K562 (cell line): ENCODE measurements at regions not wholly inside any gene's neighbourhood (a gene's known extent, or its start where the extent isn't known, plus 50 kb on each side); places are given as distances from the start of the nearest gene placed in this dataset.

Source experiments
- ATAC-seq: fragments of 200-7000 bp; cut with Tn5 transposase; 3 replicates; pipeline ENCODE4 v1.9.1; 2020; ENCODE audit warnings: moderate library complexity
- BruUV-seq: library from RNA; stranded (reverse); fragments of 400-500 nt; replicated peaks from 2 replicates; lab custom pipeline; 2021; lab: Mats Ljungman, UMichigan
- CTCF ChIA-PET: fragments of 300-600 bp; formaldehyde crosslinking; extraction: SDS; loops from one replicate; lab custom pipeline; 2021; ENCODE audit warnings: low intra/inter-chr PET ratio; lab: Yijun Ruan, JAX
- POLR2A ChIA-PET: fragments of 300-600, 350-650 bp; sonication (Branson Sonifier 250); formaldehyde crosslinking; extraction: SDS; loops from one replicate; lab custom pipeline; 2021; ENCODE audit warnings: antibody characterized with exemption, inconsistent platforms; lab: Yijun Ruan, JAX
- DNase-seq, 4 experiments: peaks; one replicate each; pipeline versions ENCODE4 v3.0.0 to v3.0.0-alpha.2; 2011 to 2018; ENCODE audit warnings: low spot score in 3 of 4, mixed read lengths in 3 of 4; ENCODE audit errors: extremely low read depth in 1 of 4
- FAIRE-seq: peaks from 2 replicates; lab custom pipeline; 2011; peaks lifted over from hg19 to GRCh38; lab: Jason Lieb, UNC
- H2AFZ ChIP-seq: 2 replicates; pipeline ENCODE4 v1.6.0; 2011; ENCODE audit warnings: low read depth, low read length, control low read depth, inconsistent platforms
- H3K27ac ChIP-seq: fragments of 200-600 bp; 3 replicates; pipeline ENCODE4 v1.8.0; 2011; ENCODE audit warnings: low read depth, mild to moderate bottlenecking, control low read depth, inconsistent platforms, low read length, moderate library complexity, mixed read lengths; ENCODE audit errors: extremely low read depth
- H3K27me3 ChIP-seq, 2 experiments: fragments of 300-600 bp in 1 of 2; 2 replicates in 1 of 2; 3 replicates in 1 of 2; pipeline versions ENCODE4 v1.6.0 to v1.8.0; 2011; ENCODE audit warnings: inconsistent platforms in 2 of 2, low read length in 2 of 2, mild to moderate bottlenecking in 1 of 2, mixed read lengths in 1 of 2, moderate library complexity in 1 of 2; ENCODE audit not compliant: control insufficient read depth in 2 of 2, insufficient read depth in 2 of 2
- H3K36me3 ChIP-seq: fragments of 300-600 bp; 3 replicates; pipeline ENCODE4 v1.8.0; 2011; ENCODE audit warnings: mild to moderate bottlenecking, low read length, inconsistent platforms; ENCODE audit not compliant: control insufficient read depth, insufficient read depth
- H3K4me1 ChIP-seq, 2 experiments: fragments of 200-600 bp in 1 of 2; replicated peaks in 1 of 2; 2 replicates in 1 of 2; 3 replicates in 1 of 2; pipeline versions ENCODE4 v1.5.1 to v1.8.0; 2011; ENCODE audit warnings: inconsistent platforms in 2 of 2, low read length in 2 of 2, mild to moderate bottlenecking in 1 of 2, mixed read lengths in 1 of 2, moderate library complexity in 1 of 2; ENCODE audit not compliant: control insufficient read depth in 2 of 2, insufficient read depth in 2 of 2
- H3K4me2 ChIP-seq: 2 replicates; pipeline ENCODE4 v1.6.1; 2011; ENCODE audit warnings: low read length, control low read depth, inconsistent platforms, mixed read lengths; ENCODE audit not compliant: insufficient read depth
- H3K4me3 ChIP-seq: fragments of 200-600 bp; sonication (generic), shearing (Covaris generic); 2 replicates; pipeline ENCODE4 v1.5.1; 2016; ENCODE audit warnings: control low read depth, inconsistent platforms
- H3K79me2 ChIP-seq: fragments of 200-600 bp; 3 replicates; pipeline ENCODE4 v1.8.0; 2011; ENCODE audit warnings: low read length, inconsistent platforms; ENCODE audit not compliant: control insufficient read depth, insufficient read depth
- H3K9ac ChIP-seq, 2 experiments: 2 replicates each; pipeline versions ENCODE4 v1.6.0 to v1.6.1; 2011; ENCODE audit warnings: low read depth in 2 of 2, low read length in 2 of 2, control low read depth in 1 of 2, inconsistent platforms in 1 of 2, mild to moderate bottlenecking in 1 of 2, mixed read lengths in 1 of 2; ENCODE audit not compliant: insufficient read depth in 1 of 2
- H3K9me1 ChIP-seq: one replicate; pipeline ENCODE4 v1.6.0; 2011; ENCODE audit warnings: inconsistent platforms, mild to moderate bottlenecking, low read length, moderate library complexity; ENCODE audit not compliant: control insufficient read depth, insufficient read depth
- H3K9me3 ChIP-seq: replicated peaks from 2 replicates; pipeline ENCODE4 v1.5.1; 2011; ENCODE audit warnings: low read depth, low read length, inconsistent platforms; ENCODE audit not compliant: control insufficient read depth, insufficient read depth
- H4K20me1 ChIP-seq: replicated peaks from 2 replicates; pipeline ENCODE4 v1.6.1; 2011; ENCODE audit warnings: low read length, inconsistent platforms, mixed read lengths; ENCODE audit not compliant: control insufficient read depth, insufficient read depth
- ESRRA ChIP-seq: fragments of 450-650 bp; IDR thresholded peaks from 2 replicates; pipeline ENCODE4 v1.6.1; 2014; ENCODE audit warnings: low read depth, mild to moderate bottlenecking, moderate library complexity, borderline replicate concordance
- EWSR1 ChIP-seq: fragments of 450-650 bp; IDR thresholded peaks from 2 replicates; pipeline ENCODE4 v1.6.1; 2018; ENCODE audit warnings: borderline replicate concordance, mild to moderate bottlenecking, low read depth, moderate library complexity; ENCODE audit not compliant: partially characterized antibody
- PCBP2 ChIP-seq: fragments of 200-400 bp; formaldehyde crosslinking; IDR thresholded peaks from 2 replicates; pipeline ENCODE4 v1.6.1; 2018; ENCODE audit warnings: low read length, low read depth, mild to moderate bottlenecking, moderate library complexity; ENCODE audit not compliant: poor library complexity, severe bottlenecking
- PYGO2 ChIP-seq: fragments of 450-650 bp; IDR thresholded peaks from 2 replicates; pipeline ENCODE4 v1.6.1; 2016; ENCODE audit warnings: mild to moderate bottlenecking, missing genetic modification characterization, moderate library complexity, missing compliant biosample characterization
- SIN3A ChIP-seq, 2 experiments: fragments of 150-350 bp in 1 of 2; IDR thresholded peaks; 2 replicates each; pipeline ENCODE4 v1.6.1; 2011 to 2016; ENCODE audit warnings: borderline replicate concordance in 2 of 2, low read depth in 2 of 2, low read length in 2 of 2, mild to moderate bottlenecking in 2 of 2, moderate library complexity in 2 of 2; ENCODE audit not compliant: control insufficient read depth in 1 of 2
- SMARCA5 ChIP-seq: fragments of 450-650 bp; IDR thresholded peaks from 2 replicates; pipeline ENCODE4 v1.6.1; 2016
- SRSF9 ChIP-seq: fragments of 200-400 bp; formaldehyde crosslinking; IDR thresholded peaks from 2 replicates; pipeline ENCODE4 v1.6.1; 2017; ENCODE audit warnings: low read depth, low read length, borderline replicate concordance
- ZFP1 ChIP-seq: fragments of 450-650 bp; formaldehyde crosslinking; IDR thresholded peaks from 2 replicates; pipeline ENCODE4 v1.4.0; 2020; ENCODE audit warnings: mild to moderate bottlenecking, mixed read lengths
- ZNF133 ChIP-seq: fragments of 250-450 bp; sonication (Bioruptor Pico); IDR thresholded peaks from 2 replicates; pipeline ENCODE4 v1.4.0; 2020; ENCODE audit warnings: mild to moderate bottlenecking
- ZNF431 ChIP-seq: sonication (generic); formaldehyde crosslinking; IDR thresholded peaks from 2 replicates; pipeline ENCODE4 v1.8.0; 2022; ENCODE audit warnings: mild to moderate bottlenecking, missing genetic modification reagents
- in situ Hi-C: fragments of 300-500 bp; cut with MboI; formaldehyde crosslinking; loops from 4 replicates; pipeline ENCODE4 v1.15.0; 2018; ENCODE audit warnings: inconsistent platforms, mixed read lengths
- intact Hi-C: fragments of 100-400 bp; cut with micrococcal nuclease; formaldehyde crosslinking; loops from 2 replicates; pipeline ENCODE4 v1.14.2; 2022
- TF ChIP-seq, protein P1 (sequence below): fragments of 450-650 bp; IDR thresholded peaks from 2 replicates; pipeline ENCODE4 v1.6.1; 2016; ENCODE audit warnings: low read depth
- TF ChIP-seq, protein P2 (sequence below): fragments of 250-450 bp; sonication (Bioruptor Pico); IDR thresholded peaks from 2 replicates; pipeline ENCODE4 v1.8.0; 2022; ENCODE audit warnings: moderate library complexity, mild to moderate bottlenecking, inconsistent platforms

DNA sequence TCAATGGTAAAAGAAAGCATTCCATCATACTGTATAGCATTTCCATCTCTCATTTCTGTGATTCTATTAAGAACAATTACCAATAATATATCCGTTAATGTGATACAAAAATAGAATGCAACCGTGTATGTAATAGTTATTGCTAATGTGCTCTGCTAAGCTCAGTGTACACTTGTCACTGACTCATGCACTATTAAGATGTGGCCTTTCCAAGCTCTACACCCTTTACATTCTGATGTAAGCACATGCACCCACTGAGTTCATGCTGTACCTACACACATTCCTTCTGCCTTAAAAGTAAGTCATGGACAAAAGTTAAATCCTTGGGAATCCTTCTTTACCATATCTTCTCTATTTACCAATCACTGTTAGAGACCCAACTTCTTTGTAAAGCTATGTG is 319.1 kb downstream of the ZSWIM6 start (continued):
- no peak for TF ChIP-seq PYGO2 (tag)
- TF ChIP-seq ZNF431 (CRISPR knock-in tag): no peak
- no peak for TF ChIP-seq ZFP1
- TF ChIP-seq, all 486 proteins: peak for 0

DNA sequence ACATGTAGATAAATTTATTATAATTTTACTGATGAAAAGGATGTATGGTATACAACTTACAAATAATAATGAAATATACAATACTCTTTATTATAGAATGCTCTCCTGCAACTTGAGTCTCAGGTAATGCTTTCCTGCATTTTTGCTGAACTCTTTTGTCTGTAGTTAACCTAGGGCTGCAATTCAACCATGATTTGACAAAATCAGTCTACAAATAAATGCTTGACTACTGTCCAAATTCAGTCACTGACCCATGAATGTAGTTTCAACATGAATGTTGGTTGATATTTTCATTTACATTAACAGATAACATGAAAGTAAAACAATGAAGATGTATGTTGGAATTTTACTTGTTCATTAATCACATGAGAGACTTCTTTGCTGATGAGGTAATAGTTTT is 320.9 kb downstream of the ZSWIM6 start:
- Histone ChIP-seq H3K27ac (no peak overlapping the region), H3K4me2 (no peak overlapping the region), H3K9me3 (no peaks in the 10 kb centered on the region), H2AFZ (no peak overlapping the region), H3K4me1 (no peaks in the 10 kb centered on the region), H3K36me3 (no peaks in the 10 kb centered on the region), H3K79me2 (no peaks in the 10 kb centered on the region), H3K27me3 (peaks cover 10 to 34% of the 10 kb centered on the region in 2 experiments; a peak in 3 of 5 replicates), H3K9me1 (no peaks in the 10 kb centered on the region), H4K20me1 (no peaks in the 10 kb centered on the region), H3K9ac (no peak overlapping the region), H3K4me3 (no peak overlapping the region)
- ChIA-PET POLR2A (no interaction called here), CTCF (no interaction called here)
- ATAC-seq (no peak), DNase-seq (no peak), FAIRE-seq (no peak)
- no TSS peak for BruUV-seq
- no peak for TF ChIP-seq SMARCA5
- TF ChIP-seq SIN3A (IDR thresholded peaks at IDR 0.05; ENCODE audit: borderline replicate concordance in 2 of 2, control insufficient read depth in 1 of 2, low read depth in 2 of 2, low read length in 2 of 2): no peak
- no peak for TF ChIP-seq ZNF133 (CRISPR knock-in tag)
- TF ChIP-seq, protein P1, sequence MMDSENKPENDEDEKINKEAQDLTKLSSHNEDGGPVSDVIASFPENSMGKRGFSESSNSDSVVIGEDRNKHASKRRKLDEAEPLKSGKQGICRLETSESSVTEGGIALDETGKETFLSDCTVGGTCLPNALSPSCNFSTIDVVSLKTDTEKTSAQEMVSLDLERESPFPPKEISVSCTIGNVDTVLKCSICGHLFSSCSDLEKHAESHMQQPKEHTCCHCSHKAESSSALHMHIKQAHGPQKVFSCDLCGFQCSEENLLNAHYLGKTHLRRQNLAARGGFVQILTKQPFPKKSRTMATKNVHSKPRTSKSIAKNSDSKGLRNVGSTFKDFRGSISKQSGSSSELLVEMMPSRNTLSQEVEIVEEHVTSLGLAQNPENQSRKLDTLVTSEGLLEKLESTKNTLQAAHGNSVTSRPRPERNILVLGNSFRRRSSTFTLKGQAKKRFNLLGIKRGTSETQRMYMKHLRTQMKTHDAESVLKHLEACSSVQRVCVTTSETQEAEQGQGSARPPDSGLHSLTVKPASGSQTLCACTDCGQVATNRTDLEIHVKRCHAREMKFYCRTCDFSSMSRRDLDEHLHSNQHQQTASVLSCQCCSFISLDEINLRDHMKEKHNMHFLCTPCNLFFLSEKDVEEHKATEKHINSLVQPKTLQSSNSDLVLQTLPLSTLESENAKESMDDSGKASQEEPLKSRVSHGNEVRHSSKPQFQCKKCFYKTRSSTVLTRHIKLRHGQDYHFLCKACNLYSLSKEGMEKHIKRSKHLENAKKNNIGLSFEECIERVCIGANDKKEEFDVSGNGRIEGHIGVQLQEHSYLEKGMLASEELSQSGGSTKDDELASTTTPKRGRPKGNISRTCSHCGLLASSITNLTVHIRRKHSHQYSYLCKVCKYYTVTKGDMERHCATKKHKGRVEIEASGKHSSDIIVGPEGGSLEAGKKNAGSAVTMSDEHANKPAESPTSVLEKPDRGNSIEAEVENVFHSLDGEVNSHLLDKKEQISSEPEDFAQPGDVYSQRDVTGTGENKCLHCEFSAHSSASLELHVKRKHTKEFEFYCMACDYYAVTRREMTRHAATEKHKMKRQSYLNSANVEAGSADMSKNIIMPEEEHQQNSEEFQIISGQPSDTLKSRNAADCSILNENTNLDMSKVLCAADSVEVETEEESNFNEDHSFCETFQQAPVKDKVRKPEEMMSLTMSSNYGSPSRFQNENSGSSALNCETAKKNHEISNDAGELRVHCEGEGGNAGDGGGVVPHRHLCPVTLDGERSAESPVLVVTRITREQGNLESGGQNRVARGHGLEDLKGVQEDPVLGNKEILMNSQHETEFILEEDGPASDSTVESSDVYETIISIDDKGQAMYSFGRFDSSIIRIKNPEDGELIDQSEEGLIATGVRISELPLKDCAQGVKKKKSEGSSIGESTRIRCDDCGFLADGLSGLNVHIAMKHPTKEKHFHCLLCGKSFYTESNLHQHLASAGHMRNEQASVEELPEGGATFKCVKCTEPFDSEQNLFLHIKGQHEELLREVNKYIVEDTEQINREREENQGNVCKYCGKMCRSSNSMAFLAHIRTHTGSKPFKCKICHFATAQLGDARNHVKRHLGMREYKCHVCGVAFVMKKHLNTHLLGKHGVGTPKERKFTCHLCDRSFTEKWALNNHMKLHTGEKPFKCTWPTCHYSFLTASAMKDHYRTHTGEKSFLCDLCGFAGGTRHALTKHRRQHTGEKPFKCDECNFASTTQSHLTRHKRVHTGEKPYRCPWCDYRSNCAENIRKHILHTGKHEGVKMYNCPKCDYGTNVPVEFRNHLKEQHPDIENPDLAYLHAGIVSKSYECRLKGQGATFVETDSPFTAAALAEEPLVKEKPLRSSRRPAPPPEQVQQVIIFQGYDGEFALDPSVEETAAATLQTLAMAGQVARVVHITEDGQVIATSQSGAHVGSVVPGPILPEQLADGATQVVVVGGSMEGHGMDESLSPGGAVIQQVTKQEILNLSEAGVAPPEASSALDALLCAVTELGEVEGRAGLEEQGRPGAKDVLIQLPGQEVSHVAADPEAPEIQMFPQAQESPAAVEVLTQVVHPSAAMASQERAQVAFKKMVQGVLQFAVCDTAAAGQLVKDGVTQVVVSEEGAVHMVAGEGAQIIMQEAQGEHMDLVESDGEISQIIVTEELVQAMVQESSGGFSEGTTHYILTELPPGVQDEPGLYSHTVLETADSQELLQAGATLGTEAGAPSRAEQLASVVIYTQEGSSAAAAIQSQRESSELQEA: no peak
- TF ChIP-seq SRSF9: no peak
- no peak for TF ChIP-seq PCBP2
- TF ChIP-seq ESRRA: no peak
- no peak for TF ChIP-seq ZNF431 (CRISPR knock-in tag)
- no peak for TF ChIP-seq EWSR1
- TF ChIP-seq, protein P2, sequence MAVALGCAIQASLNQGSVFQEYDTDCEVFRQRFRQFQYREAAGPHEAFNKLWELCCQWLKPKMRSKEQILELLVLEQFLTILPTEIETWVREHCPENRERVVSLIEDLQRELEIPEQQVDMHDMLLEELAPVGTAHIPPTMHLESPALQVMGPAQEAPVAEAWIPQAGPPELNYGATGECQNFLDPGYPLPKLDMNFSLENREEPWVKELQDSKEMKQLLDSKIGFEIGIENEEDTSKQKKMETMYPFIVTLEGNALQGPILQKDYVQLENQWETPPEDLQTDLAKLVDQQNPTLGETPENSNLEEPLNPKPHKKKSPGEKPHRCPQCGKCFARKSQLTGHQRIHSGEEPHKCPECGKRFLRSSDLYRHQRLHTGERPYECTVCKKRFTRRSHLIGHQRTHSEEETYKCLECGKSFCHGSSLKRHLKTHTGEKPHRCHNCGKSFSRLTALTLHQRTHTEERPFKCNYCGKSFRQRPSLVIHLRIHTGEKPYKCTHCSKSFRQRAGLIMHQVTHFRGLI (CRISPR knock-in tag): no peak
- intact Hi-C loops (loop anchor here (10.0 kb wide), 1 partner anchor 218 kb away; no protein-coding TSS in a partner anchor), in situ Hi-C loops (no loop called here)
